Non-pigmented ciliary epithelial cell (primary cell): ENCODE measurements at regions not wholly inside any gene's neighbourhood (a gene's known extent, or its start where the extent isn't known, plus 50 kb on each side); places are given as distances from the start of the nearest gene placed in this dataset.
"Not testable (repeated sequence)": the region's sequence is repeated elsewhere in the genome, so short reads cannot be mapped to it uniquely, and the experiment has no call there.

Source experiments
- DNase-seq: peaks from one replicate; pipeline ENCODE4 v3.0.0-alpha.2; 2010; ENCODE audit warnings: low read depth

GRCh38 chr13:69264362-69265334 is 843.0 kb upstream of the ATXN8OS start:
- DNase-seq = no peak

- DNase-seq = no peak
These were observed 864.3 kb upstream of the ATXN8OS start for GRCh38 chr13:69243366-69243765.

- no peak for DNase-seq
These were observed 873.5 kb upstream of the ATXN8OS start for GRCh38 chr13:69234171-69234570.

GRCh38 chr13:69226427-69226826 is 881.2 kb upstream of the ATXN8OS start:
- no peak for DNase-seq

- not testable (repeated sequence) for DNase-seq
These were observed 885.8 kb upstream of the ATXN8OS start for GRCh38 chr13:69221633-69222498.

GRCh38 chr13:69213396-69213795 is 894.2 kb upstream of the ATXN8OS start:
- no peak for DNase-seq

- DNase-seq = no peak
These were observed 903.0 kb upstream of the ATXN8OS start for GRCh38 chr13:69204620-69205019.

GRCh38 chr13:69202996-69203395 is 904.6 kb upstream of the ATXN8OS start:
- no peak for DNase-seq

- DNase-seq = no peak
These were observed 908.0 kb upstream of the ATXN8OS start for GRCh38 chr13:69199664-69200063.

- no peak for DNase-seq
These were observed 908.9 kb upstream of the ATXN8OS start for GRCh38 chr13:69198706-69199105.

GRCh38 chr13:69194130-69194529 is 913.5 kb upstream of the ATXN8OS start:
- no peak for DNase-seq

GRCh38 chr13:69180034-69180433 is 927.6 kb upstream of the ATXN8OS start:
- no peak for DNase-seq

- no peak for DNase-seq
These were observed 929.6 kb upstream of the ATXN8OS start for GRCh38 chr13:69178000-69178399.

- DNase-seq = no peak
These were observed 939.2 kb upstream of the ATXN8OS start for GRCh38 chr13:69168436-69168835.

- DNase-seq = no peak
These were observed 952.5 kb upstream of the ATXN8OS start for GRCh38 chr13:69155136-69155535.

GRCh38 chr13:69142101-69142500 is 965.5 kb upstream of the ATXN8OS start:
- no peak for DNase-seq

- no peak for DNase-seq
These were observed 982.6 kb upstream of the ATXN8OS start for GRCh38 chr13:69124996-69125395.

- DNase-seq = no peak
These were observed 997.6 kb upstream of the ATXN8OS start for GRCh38 chr13:69109891-69110525.

- DNase-seq = no peak
These were observed 999.1 kb upstream of the ATXN8OS start for GRCh38 chr13:69108486-69108885.

- no peak for DNase-seq
These were observed 1000.2 kb upstream of the ATXN8OS start for GRCh38 chr13:69107436-69107835.

GRCh38 chr13:69101841-69102240 is 1005.8 kb upstream of the ATXN8OS start:
- no peak for DNase-seq

- DNase-seq = no peak
These were observed 1013.1 kb upstream of the ATXN8OS start for GRCh38 chr13:69094485-69094884.
